ENCODE measurements at regions not wholly inside any gene's neighbourhood (a gene's known extent, or its start where the extent isn't known, plus 50 kb on each side); places are given as distances from the start of the nearest gene placed in this dataset.

- TF ChIP-seq POLR2A (IDR thresholded peaks at IDR 0.05): no peak
- no peak for TF ChIP-seq POLR2AphosphoS5 (IDR thresholded peaks at IDR 0.05)
- no peak for TF ChIP-seq EP300 (IDR thresholded peaks at IDR 0.05)
- no peak for TF ChIP-seq CTCF (IDR thresholded peaks at IDR 0.05)
- no peaks in the 10 kb centered on the region for H3K36me3 ChIP-seq
- WGBS, 5 donors: 88 to 93% (median 90%) methylated on average over 2 of the region's 2 CpGs
- no peak for DNase-seq
- H3K4me3 ChIP-seq: no peak overlapping the region
- peaks cover 6 to 35% (median 16%) of the 10 kb centered on the region in 4 donors for H3K4me1 ChIP-seq
- H3K9me3 ChIP-seq: no peaks in the 10 kb centered on the region
- H3K27ac ChIP-seq: peak overlapping the region in 4 of 5 donors; percentile 6 to 71 (median 53)
- no peaks in the 10 kb centered on the region for H3K27me3 ChIP-seq
- intact Hi-C loops (cut with DNase I; ENCODE audit: low total_unique reads): no loop called here
These were observed 92.8 kb downstream of the HNRNPLL start for GRCh38 chr2:38509947-38510326.

- no peak for TF ChIP-seq POLR2A (IDR thresholded peaks at IDR 0.05)
- no peak for TF ChIP-seq EP300 (IDR thresholded peaks at IDR 0.05)
- TF ChIP-seq POLR2AphosphoS5 (IDR thresholded peaks at IDR 0.05): peak in 1 of 3 donors; percentile 33
- TF ChIP-seq CTCF (IDR thresholded peaks at IDR 0.05): no peak
- H3K27ac ChIP-seq: peak overlapping the region in 4 of 5 donors; percentile 6 to 71 (median 53)
- no peaks in the 10 kb centered on the region for H3K36me3 ChIP-seq
- 36 to 46% (median 43%) methylated on average over 5 of the region's 5 CpGs for WGBS, 5 donors
- no peaks in the 10 kb centered on the region for H3K9me3 ChIP-seq
- peak in 1 of 2 donors; percentile 49 for DNase-seq
- intact Hi-C loops (cut with DNase I; ENCODE audit: low total_unique reads): no loop called here
- peaks cover 6 to 35% (median 16%) of the 10 kb centered on the region in 4 donors for H3K4me1 ChIP-seq
- H3K4me3 ChIP-seq: no peak overlapping the region
- H3K27me3 ChIP-seq: no peaks in the 10 kb centered on the region
These were observed 93.3 kb downstream of the HNRNPLL start for GRCh38 chr2:38509314-38509946.

- peak; percentile 83 to 93 for DNase-seq
- Histone ChIP-seq H3K4me3 (no peak overlapping the region), H3K27ac (peak overlapping the region in 4 of 5 donors; percentile 6 to 71 (median 53)), H3K9me3 (no peaks in the 10 kb centered on the region), H3K36me3 (no peaks in the 10 kb centered on the region), H3K27me3 (no peaks in the 10 kb centered on the region), H3K4me1 (peaks cover 6 to 35% (median 16%) of the 10 kb centered on the region in 4 donors)
- 37 to 46% (median 44%) methylated on average over 10 of the region's 10 CpGs for WGBS, 5 donors
- intact Hi-C loops (cut with DNase I; ENCODE audit: low total_unique reads): no loop called here
- TF ChIP-seq POLR2AphosphoS5 (IDR thresholded peaks at IDR 0.05): peak in 2 of 3 donors; percentile 38 to 45
- no peak for TF ChIP-seq POLR2A (IDR thresholded peaks at IDR 0.05)
- TF ChIP-seq CTCF (IDR thresholded peaks at IDR 0.05): peak in 1 of 7 experiments; percentile 24
These were observed 94.3 kb downstream of the HNRNPLL start for GRCh38 chr2:38508311-38509039.

- intact Hi-C loops (cut with DNase I; ENCODE audit: low total_unique reads): no loop called here
- DNase-seq: no peak
- H3K9me3 ChIP-seq: peaks cover 0 to under 1% (median 0%) of the 10 kb centered on the region in 4 donors
- peak overlapping the region in 1 of 5 donors; percentile 70 for H3K27ac ChIP-seq
- peaks cover 6 to 35% (median 16%) of the 10 kb centered on the region in 4 donors for H3K4me1 ChIP-seq
- H3K4me3 ChIP-seq: no peak overlapping the region
- WGBS, 5 donors: 89 to 100% (median 100%) methylated on average over 1 of the region's 1 CpG
- H3K27me3 ChIP-seq: no peaks in the 10 kb centered on the region
- H3K36me3 ChIP-seq: no peaks in the 10 kb centered on the region
- TF ChIP-seq POLR2AphosphoS5 (IDR thresholded peaks at IDR 0.05) (no peak), POLR2A (IDR thresholded peaks at IDR 0.05) (no peak), EP300 (IDR thresholded peaks at IDR 0.05) (no peak), CTCF (IDR thresholded peaks at IDR 0.05) (no peak)
These were observed 95.0 kb downstream of the HNRNPLL start for GRCh38 chr2:38507712-38508111.

Data from stomach (tissue), 8 donors.